K562 (cell line): ENCODE measurements at regions not wholly inside any gene's neighbourhood (a gene's known extent, or its start where the extent isn't known, plus 50 kb on each side); places are given as distances from the start of the nearest gene placed in this dataset.

ENCODE experiments used
- ATAC-seq: fragments of 200-7000 bp; cut with Tn5 transposase; 3 replicates; pipeline ENCODE4 v1.9.1; 2020; ENCODE audit warnings: moderate library complexity
- BruUV-seq: library from RNA; stranded (reverse); fragments of 400-500 nt; replicated peaks from 2 replicates; lab custom pipeline; 2021; lab: Mats Ljungman, UMichigan
- CTCF ChIA-PET: fragments of 300-600 bp; formaldehyde crosslinking; extraction: SDS; loops from one replicate; lab custom pipeline; 2021; ENCODE audit warnings: low intra/inter-chr PET ratio; lab: Yijun Ruan, JAX
- POLR2A ChIA-PET: fragments of 300-600, 350-650 bp; sonication (Branson Sonifier 250); formaldehyde crosslinking; extraction: SDS; loops from one replicate; lab custom pipeline; 2021; ENCODE audit warnings: antibody characterized with exemption, inconsistent platforms; lab: Yijun Ruan, JAX
- DNase-seq, 4 experiments: peaks; one replicate each; pipeline versions ENCODE4 v3.0.0 to v3.0.0-alpha.2; 2011 to 2018; ENCODE audit warnings: low spot score in 3 of 4, mixed read lengths in 3 of 4; ENCODE audit errors: extremely low read depth in 1 of 4
- FAIRE-seq: peaks from 2 replicates; lab custom pipeline; 2011; peaks lifted over from hg19 to GRCh38; lab: Jason Lieb, UNC
- H2AFZ ChIP-seq: 2 replicates; pipeline ENCODE4 v1.6.0; 2011; ENCODE audit warnings: low read depth, low read length, control low read depth, inconsistent platforms
- H3K27ac ChIP-seq: fragments of 200-600 bp; 3 replicates; pipeline ENCODE4 v1.8.0; 2011; ENCODE audit warnings: low read depth, mild to moderate bottlenecking, control low read depth, inconsistent platforms, low read length, moderate library complexity, mixed read lengths; ENCODE audit errors: extremely low read depth
- H3K27me3 ChIP-seq, 2 experiments: fragments of 300-600 bp in 1 of 2; 2 replicates in 1 of 2; 3 replicates in 1 of 2; pipeline versions ENCODE4 v1.6.0 to v1.8.0; 2011; ENCODE audit warnings: inconsistent platforms in 2 of 2, low read length in 2 of 2, mild to moderate bottlenecking in 1 of 2, mixed read lengths in 1 of 2, moderate library complexity in 1 of 2; ENCODE audit not compliant: control insufficient read depth in 2 of 2, insufficient read depth in 2 of 2
- H3K36me3 ChIP-seq: fragments of 300-600 bp; 3 replicates; pipeline ENCODE4 v1.8.0; 2011; ENCODE audit warnings: mild to moderate bottlenecking, low read length, inconsistent platforms; ENCODE audit not compliant: control insufficient read depth, insufficient read depth
- H3K4me1 ChIP-seq, 2 experiments: fragments of 200-600 bp in 1 of 2; replicated peaks in 1 of 2; 2 replicates in 1 of 2; 3 replicates in 1 of 2; pipeline versions ENCODE4 v1.5.1 to v1.8.0; 2011; ENCODE audit warnings: inconsistent platforms in 2 of 2, low read length in 2 of 2, mild to moderate bottlenecking in 1 of 2, mixed read lengths in 1 of 2, moderate library complexity in 1 of 2; ENCODE audit not compliant: control insufficient read depth in 2 of 2, insufficient read depth in 2 of 2
- H3K4me2 ChIP-seq: 2 replicates; pipeline ENCODE4 v1.6.1; 2011; ENCODE audit warnings: low read length, control low read depth, inconsistent platforms, mixed read lengths; ENCODE audit not compliant: insufficient read depth
- H3K4me3 ChIP-seq: fragments of 200-600 bp; sonication (generic), shearing (Covaris generic); 2 replicates; pipeline ENCODE4 v1.5.1; 2016; ENCODE audit warnings: control low read depth, inconsistent platforms
- H3K79me2 ChIP-seq: fragments of 200-600 bp; 3 replicates; pipeline ENCODE4 v1.8.0; 2011; ENCODE audit warnings: low read length, inconsistent platforms; ENCODE audit not compliant: control insufficient read depth, insufficient read depth
- H3K9ac ChIP-seq, 2 experiments: 2 replicates each; pipeline versions ENCODE4 v1.6.0 to v1.6.1; 2011; ENCODE audit warnings: low read depth in 2 of 2, low read length in 2 of 2, control low read depth in 1 of 2, inconsistent platforms in 1 of 2, mild to moderate bottlenecking in 1 of 2, mixed read lengths in 1 of 2; ENCODE audit not compliant: insufficient read depth in 1 of 2
- H3K9me1 ChIP-seq: one replicate; pipeline ENCODE4 v1.6.0; 2011; ENCODE audit warnings: inconsistent platforms, mild to moderate bottlenecking, low read length, moderate library complexity; ENCODE audit not compliant: control insufficient read depth, insufficient read depth
- H3K9me3 ChIP-seq: replicated peaks from 2 replicates; pipeline ENCODE4 v1.5.1; 2011; ENCODE audit warnings: low read depth, low read length, inconsistent platforms; ENCODE audit not compliant: control insufficient read depth, insufficient read depth
- H4K20me1 ChIP-seq: replicated peaks from 2 replicates; pipeline ENCODE4 v1.6.1; 2011; ENCODE audit warnings: low read length, inconsistent platforms, mixed read lengths; ENCODE audit not compliant: control insufficient read depth, insufficient read depth
- ARHGAP35 ChIP-seq: fragments of 450-650 bp; IDR thresholded peaks from 2 replicates; pipeline ENCODE4 v1.6.1; 2018; ENCODE audit not compliant: partially characterized antibody
- FOXJ3 ChIP-seq: sonication (generic); formaldehyde crosslinking; IDR thresholded peaks from 2 replicates; pipeline ENCODE4 v1.4.0; 2020; ENCODE audit warnings: mild to moderate bottlenecking, missing genetic modification reagents
- HCFC1 ChIP-seq: IDR thresholded peaks from 2 replicates; pipeline ENCODE4 v1.6.1; 2012; ENCODE audit warnings: low read depth, low read length, improper control_type of control experiment
- ILF3 ChIP-seq: fragments of 450-650 bp; IDR thresholded peaks from 2 replicates; pipeline ENCODE4 v1.6.1; 2018; ENCODE audit warnings: antibody characterized with exemption, mild to moderate bottlenecking, moderate library complexity, borderline replicate concordance
- NFE2L1 ChIP-seq: fragments of 450-650 bp; IDR thresholded peaks from 2 replicates; pipeline ENCODE4 v1.6.1; 2016; ENCODE audit warnings: missing genetic modification characterization, low read depth, mild to moderate bottlenecking, missing compliant biosample characterization, moderate library complexity, borderline replicate concordance
- NR2F6 ChIP-seq: fragments of 450-650 bp; formaldehyde crosslinking; IDR thresholded peaks from 2 replicates; pipeline ENCODE4 v1.4.0; 2020; ENCODE audit warnings: mild to moderate bottlenecking
- RNF2 ChIP-seq: sonication (generic); IDR thresholded peaks from 2 replicates; pipeline ENCODE4 v1.6.1; 2016
- SMAD2 ChIP-seq: fragments of 150-350 bp; IDR thresholded peaks from 2 replicates; pipeline ENCODE4 v1.6.1; 2014; ENCODE audit warnings: low read depth, mild to moderate bottlenecking, low read length
- SUPT5H ChIP-seq: fragments of 450-650 bp; IDR thresholded peaks from 2 replicates; pipeline ENCODE4 v1.6.1; 2016
- TBP ChIP-seq: optimal IDR thresholded peaks from 2 replicates; pipeline ENCODE3; 2011; ENCODE audit warnings: low read depth, low read length, improper control_type of control experiment
- ZKSCAN3 ChIP-seq: fragments of 250-450 bp; sonication (Bioruptor Pico); IDR thresholded peaks from 2 replicates; pipeline ENCODE4 v1.4.0; 2020
- ZSCAN32 ChIP-seq: fragments of 450-650 bp; formaldehyde crosslinking; IDR thresholded peaks from 2 replicates; pipeline ENCODE4 v1.4.0; 2020; ENCODE audit warnings: mild to moderate bottlenecking, moderate library complexity
- WGBS: fragments of 100-300 bp; shearing (Covaris generic); methylation state at CpG from one replicate; pipeline ENCODE4 v1.1.6; 2016; ENCODE audit warnings: low coverage, mixed read lengths; ENCODE audit not compliant: insufficient coverage; ENCODE audit errors: missing lambda C conversion rate; 5-methylcytosine and 5-hydroxymethylcytosine counted together
- in situ Hi-C: fragments of 300-500 bp; cut with MboI; formaldehyde crosslinking; loops from 4 replicates; pipeline ENCODE4 v1.15.0; 2018; ENCODE audit warnings: inconsistent platforms, mixed read lengths
- intact Hi-C: fragments of 100-400 bp; cut with micrococcal nuclease; formaldehyde crosslinking; loops from 2 replicates; pipeline ENCODE4 v1.14.2; 2022
- TF ChIP-seq, protein P1 (sequence below): fragments of 450-650 bp; IDR thresholded peaks from 2 replicates; pipeline ENCODE4 v1.6.1; 2016; ENCODE audit warnings: low read depth
- TF ChIP-seq, protein P2 (sequence below): sonication (generic); formaldehyde crosslinking; IDR thresholded peaks from 2 replicates; pipeline ENCODE4 v1.8.1; 2022; ENCODE audit warnings: missing genetic modification reagents

- Histone ChIP-seq H3K9ac (no peak overlapping the region), H3K36me3 (no peaks in the 10 kb centered on the region), H4K20me1 (no peaks in the 10 kb centered on the region), H3K4me1 (no peaks in the 10 kb centered on the region), H2AFZ (no peak overlapping the region), H3K79me2 (no peaks in the 10 kb centered on the region), H3K9me1 (no peaks in the 10 kb centered on the region), H3K9me3 (no peaks in the 10 kb centered on the region), H3K27ac (no peak overlapping the region), H3K4me3 (no peak overlapping the region), H3K27me3 (no peaks in the 10 kb centered on the region), H3K4me2 (no peak overlapping the region)
- ChIA-PET POLR2A (no interaction called here), CTCF (no interaction called here)
- ATAC-seq (no peak), DNase-seq (no peak), FAIRE-seq (no peak)
- BruUV-seq: no TSS peak
- in situ Hi-C loops: no loop called here
- intact Hi-C loops: no loop called here
- WGBS: 2% methylated on average over 5 of the region's 5 CpGs
- TF ChIP-seq TBP (no peak), ZSCAN32 (CRISPR knock-in tag) (no peak), ARHGAP35 (no peak), ILF3 (no peak), HCFC1 (no peak), SMAD2 (no peak), FOXJ3 (no peak), RNF2 (no peak), SUPT5H (no peak), NR2F6 (CRISPR knock-in tag) (no peak), ZKSCAN3 (no peak), NFE2L1 (tag) (no peak)
- TF ChIP-seq, protein P1, sequence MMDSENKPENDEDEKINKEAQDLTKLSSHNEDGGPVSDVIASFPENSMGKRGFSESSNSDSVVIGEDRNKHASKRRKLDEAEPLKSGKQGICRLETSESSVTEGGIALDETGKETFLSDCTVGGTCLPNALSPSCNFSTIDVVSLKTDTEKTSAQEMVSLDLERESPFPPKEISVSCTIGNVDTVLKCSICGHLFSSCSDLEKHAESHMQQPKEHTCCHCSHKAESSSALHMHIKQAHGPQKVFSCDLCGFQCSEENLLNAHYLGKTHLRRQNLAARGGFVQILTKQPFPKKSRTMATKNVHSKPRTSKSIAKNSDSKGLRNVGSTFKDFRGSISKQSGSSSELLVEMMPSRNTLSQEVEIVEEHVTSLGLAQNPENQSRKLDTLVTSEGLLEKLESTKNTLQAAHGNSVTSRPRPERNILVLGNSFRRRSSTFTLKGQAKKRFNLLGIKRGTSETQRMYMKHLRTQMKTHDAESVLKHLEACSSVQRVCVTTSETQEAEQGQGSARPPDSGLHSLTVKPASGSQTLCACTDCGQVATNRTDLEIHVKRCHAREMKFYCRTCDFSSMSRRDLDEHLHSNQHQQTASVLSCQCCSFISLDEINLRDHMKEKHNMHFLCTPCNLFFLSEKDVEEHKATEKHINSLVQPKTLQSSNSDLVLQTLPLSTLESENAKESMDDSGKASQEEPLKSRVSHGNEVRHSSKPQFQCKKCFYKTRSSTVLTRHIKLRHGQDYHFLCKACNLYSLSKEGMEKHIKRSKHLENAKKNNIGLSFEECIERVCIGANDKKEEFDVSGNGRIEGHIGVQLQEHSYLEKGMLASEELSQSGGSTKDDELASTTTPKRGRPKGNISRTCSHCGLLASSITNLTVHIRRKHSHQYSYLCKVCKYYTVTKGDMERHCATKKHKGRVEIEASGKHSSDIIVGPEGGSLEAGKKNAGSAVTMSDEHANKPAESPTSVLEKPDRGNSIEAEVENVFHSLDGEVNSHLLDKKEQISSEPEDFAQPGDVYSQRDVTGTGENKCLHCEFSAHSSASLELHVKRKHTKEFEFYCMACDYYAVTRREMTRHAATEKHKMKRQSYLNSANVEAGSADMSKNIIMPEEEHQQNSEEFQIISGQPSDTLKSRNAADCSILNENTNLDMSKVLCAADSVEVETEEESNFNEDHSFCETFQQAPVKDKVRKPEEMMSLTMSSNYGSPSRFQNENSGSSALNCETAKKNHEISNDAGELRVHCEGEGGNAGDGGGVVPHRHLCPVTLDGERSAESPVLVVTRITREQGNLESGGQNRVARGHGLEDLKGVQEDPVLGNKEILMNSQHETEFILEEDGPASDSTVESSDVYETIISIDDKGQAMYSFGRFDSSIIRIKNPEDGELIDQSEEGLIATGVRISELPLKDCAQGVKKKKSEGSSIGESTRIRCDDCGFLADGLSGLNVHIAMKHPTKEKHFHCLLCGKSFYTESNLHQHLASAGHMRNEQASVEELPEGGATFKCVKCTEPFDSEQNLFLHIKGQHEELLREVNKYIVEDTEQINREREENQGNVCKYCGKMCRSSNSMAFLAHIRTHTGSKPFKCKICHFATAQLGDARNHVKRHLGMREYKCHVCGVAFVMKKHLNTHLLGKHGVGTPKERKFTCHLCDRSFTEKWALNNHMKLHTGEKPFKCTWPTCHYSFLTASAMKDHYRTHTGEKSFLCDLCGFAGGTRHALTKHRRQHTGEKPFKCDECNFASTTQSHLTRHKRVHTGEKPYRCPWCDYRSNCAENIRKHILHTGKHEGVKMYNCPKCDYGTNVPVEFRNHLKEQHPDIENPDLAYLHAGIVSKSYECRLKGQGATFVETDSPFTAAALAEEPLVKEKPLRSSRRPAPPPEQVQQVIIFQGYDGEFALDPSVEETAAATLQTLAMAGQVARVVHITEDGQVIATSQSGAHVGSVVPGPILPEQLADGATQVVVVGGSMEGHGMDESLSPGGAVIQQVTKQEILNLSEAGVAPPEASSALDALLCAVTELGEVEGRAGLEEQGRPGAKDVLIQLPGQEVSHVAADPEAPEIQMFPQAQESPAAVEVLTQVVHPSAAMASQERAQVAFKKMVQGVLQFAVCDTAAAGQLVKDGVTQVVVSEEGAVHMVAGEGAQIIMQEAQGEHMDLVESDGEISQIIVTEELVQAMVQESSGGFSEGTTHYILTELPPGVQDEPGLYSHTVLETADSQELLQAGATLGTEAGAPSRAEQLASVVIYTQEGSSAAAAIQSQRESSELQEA: no peak
- TF ChIP-seq, protein P2, sequence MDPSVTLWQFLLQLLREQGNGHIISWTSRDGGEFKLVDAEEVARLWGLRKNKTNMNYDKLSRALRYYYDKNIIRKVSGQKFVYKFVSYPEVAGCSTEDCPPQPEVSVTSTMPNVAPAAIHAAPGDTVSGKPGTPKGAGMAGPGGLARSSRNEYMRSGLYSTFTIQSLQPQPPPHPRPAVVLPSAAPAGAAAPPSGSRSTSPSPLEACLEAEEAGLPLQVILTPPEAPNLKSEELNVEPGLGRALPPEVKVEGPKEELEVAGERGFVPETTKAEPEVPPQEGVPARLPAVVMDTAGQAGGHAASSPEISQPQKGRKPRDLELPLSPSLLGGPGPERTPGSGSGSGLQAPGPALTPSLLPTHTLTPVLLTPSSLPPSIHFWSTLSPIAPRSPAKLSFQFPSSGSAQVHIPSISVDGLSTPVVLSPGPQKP (CRISPR knock-in tag): no peak
Observed at GRCh38 chr1:198922638-198923430, 284.0 kb downstream of the PTPRC start.
